HUES48 (cell line): ENCODE measurements at regions not wholly inside any gene's neighbourhood (a gene's known extent, or its start where the extent isn't known, plus 50 kb on each side); places are given as distances from the start of the nearest gene placed in this dataset.

Experiments
- H3K27ac ChIP-seq: one replicate; pipeline ENCODE4 v1.7.0; 2013; ENCODE audit warnings: low read depth, low read length, inconsistent platforms
- H3K27me3 ChIP-seq: 2 replicates; pipeline ENCODE4 v1.6.1; 2013; ENCODE audit warnings: mild to moderate bottlenecking, low read length; ENCODE audit not compliant: control insufficient read depth, insufficient read depth
- H3K36me3 ChIP-seq: 2 replicates; pipeline ENCODE4 v1.6.1; 2013; ENCODE audit warnings: low read length; ENCODE audit not compliant: control insufficient read depth, insufficient read depth
- H3K4me1 ChIP-seq: 2 replicates; pipeline ENCODE4 v1.6.1; 2013; ENCODE audit warnings: mild to moderate bottlenecking, low read length; ENCODE audit not compliant: control insufficient read depth, insufficient read depth
- H3K4me3 ChIP-seq: 2 replicates; pipeline ENCODE4 v1.5.1; 2013; ENCODE audit warnings: mild to moderate bottlenecking, low read depth, low read length
- H3K9ac ChIP-seq: 2 replicates; pipeline ENCODE4 v1.6.1; 2013; ENCODE audit warnings: mild to moderate bottlenecking, low read depth, low read length, moderate library complexity
- H3K9me3 ChIP-seq: 2 replicates; pipeline ENCODE4 v1.6.1; 2013; ENCODE audit warnings: low read length; ENCODE audit not compliant: control insufficient read depth, insufficient read depth

DNA sequence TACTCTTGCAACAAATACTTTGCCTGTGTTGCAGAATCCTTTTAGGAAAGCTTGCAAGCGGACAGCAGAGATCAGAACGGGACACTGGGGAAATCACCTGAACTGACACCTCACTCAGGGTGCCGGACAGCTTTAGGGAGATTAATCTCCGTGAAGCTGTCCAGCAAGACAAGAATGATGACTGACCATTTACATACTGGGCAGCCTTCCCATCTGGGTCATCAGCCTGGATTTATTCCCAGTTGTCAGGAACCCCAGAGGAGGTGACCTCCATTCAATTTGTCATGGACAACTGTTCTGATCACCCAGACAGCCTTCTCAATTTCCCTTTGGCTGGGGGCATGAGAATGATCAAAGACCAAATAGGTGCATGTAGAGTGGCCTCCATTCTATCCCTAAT lies 93.0 kb upstream of the EGFL6 start:
- H3K36me3 ChIP-seq: no peaks in the 10 kb centered on the region
- H3K4me1 ChIP-seq: no peaks in the 10 kb centered on the region
- H3K27me3 ChIP-seq: no peaks in the 10 kb centered on the region
- H3K27ac ChIP-seq: no peak overlapping the region
- no peaks in the 10 kb centered on the region for H3K9me3 ChIP-seq
- no peak overlapping the region for H3K9ac ChIP-seq
- no peak overlapping the region for H3K4me3 ChIP-seq

DNA sequence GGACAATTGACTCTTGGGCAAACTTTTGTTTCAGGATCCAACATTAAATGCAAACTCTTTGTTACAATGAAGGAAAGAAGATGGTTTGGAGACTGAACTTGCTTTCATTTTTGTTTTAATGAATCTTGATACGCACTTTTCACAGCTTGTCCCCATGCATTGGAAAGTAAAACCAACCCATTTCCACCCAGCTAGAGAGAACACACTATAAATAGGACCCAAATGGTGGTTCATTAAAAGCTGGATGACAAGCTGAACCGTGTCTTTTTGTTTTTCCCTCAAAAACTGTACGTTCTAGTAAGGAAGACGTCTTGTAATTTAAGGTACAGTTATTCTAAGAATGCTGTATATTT lies 95.3 kb upstream of the EGFL6 start:
- H3K36me3 ChIP-seq: no peaks in the 10 kb centered on the region
- no peak overlapping the region for H3K4me3 ChIP-seq
- 0 out of 2 replicates have a peak, but pooled peaks cover 4% of the 10 kb centered on the region for H3K4me1 ChIP-seq
- no peaks in the 10 kb centered on the region for H3K9me3 ChIP-seq
- H3K27ac ChIP-seq: no peak overlapping the region
- H3K9ac ChIP-seq: no peak overlapping the region
- H3K27me3 ChIP-seq: no peaks in the 10 kb centered on the region

DNA sequence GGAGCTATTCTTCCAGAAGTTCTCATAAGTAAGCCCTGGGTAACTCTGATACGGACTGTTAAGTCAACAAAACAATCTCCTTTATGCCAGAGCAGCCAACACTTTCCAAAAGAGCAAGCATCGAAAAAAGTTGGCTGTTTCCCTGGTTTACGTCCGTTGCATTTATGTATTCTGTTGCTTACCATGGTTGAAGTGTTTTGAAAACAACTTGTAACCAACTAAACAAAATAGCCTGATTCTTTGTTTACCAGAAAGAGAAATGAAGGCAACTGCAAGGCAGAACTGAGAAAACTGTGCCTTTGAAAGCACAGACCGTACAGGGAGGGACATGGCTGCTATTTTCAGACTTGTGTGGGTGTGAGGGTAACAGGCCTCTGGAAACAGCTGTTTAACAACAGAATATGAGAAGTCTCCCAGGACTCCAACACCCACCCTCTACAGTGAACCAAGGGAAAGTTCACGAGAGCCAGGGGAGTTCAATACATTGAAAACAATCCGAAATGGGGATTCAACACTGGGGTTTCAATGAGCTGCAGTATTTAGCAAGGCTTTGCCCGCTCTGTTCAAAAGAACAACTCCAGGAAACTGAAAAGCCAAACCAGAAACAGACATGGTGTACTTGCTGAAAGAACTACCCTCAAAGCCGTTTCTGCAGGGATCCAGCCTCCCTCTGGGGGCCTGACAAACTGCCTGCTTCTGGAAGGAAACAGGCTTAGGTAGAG lies 95.8 kb upstream of the EGFL6 start:
- 0 out of 2 replicates have a peak, but pooled peaks cover 4% of the 10 kb centered on the region for H3K4me1 ChIP-seq
- H3K9ac ChIP-seq: no peak overlapping the region
- H3K36me3 ChIP-seq: no peaks in the 10 kb centered on the region
- no peaks in the 10 kb centered on the region for H3K9me3 ChIP-seq
- no peak overlapping the region for H3K4me3 ChIP-seq
- no peaks in the 10 kb centered on the region; the same call in 1 of the 2 replicates for H3K27me3 ChIP-seq
- H3K27ac ChIP-seq: no peak overlapping the region

DNA sequence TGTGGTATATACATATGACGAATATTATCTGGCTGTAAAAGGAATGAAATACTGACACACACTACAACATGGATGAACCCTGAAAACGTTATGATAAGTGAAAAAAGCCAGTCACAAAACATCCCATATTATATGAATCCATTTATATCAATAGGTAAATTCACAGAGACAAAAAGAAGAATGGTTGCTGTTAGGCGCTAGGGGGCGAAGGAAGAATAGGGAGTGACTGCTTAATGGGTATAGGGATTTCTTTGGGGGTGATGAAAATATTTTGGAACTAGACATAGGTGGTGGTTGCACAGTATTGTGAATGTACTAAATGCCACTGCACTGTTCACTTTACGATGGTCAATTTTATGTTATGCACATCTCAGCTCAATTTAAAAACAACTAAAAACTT lies 96.4 kb upstream of the EGFL6 start:
- no peaks in the 10 kb centered on the region; the same call in 1 of the 2 replicates for H3K27me3 ChIP-seq
- H3K4me1 ChIP-seq: 0 out of 2 replicates have a peak, but pooled peaks cover 4% of the 10 kb centered on the region
- no peak overlapping the region for H3K9ac ChIP-seq
- H3K27ac ChIP-seq: no peak overlapping the region
- H3K9me3 ChIP-seq: no peaks in the 10 kb centered on the region
- H3K36me3 ChIP-seq: no peaks in the 10 kb centered on the region
- H3K4me3 ChIP-seq: no peak overlapping the region

DNA sequence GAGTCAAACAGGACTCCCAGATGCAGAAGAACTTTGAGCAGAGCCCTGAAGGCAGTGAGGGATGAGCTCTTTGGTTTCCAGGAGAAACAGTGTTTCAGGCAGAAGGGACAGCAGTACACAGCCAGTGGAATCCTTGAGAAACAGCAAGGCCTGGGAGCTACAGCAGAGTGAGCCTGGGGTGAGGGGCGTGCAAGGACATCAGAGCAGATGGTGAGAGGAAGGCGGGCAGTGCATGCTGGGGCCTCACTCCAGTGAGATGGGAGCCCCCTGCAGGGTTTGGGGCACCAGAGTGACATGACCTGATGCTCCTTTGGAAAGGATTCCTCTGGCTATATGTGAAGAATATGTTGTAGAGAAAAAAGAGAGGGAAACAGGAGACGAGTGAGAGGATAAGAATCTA lies 98.1 kb upstream of the EGFL6 start:
- Histone ChIP-seq H3K27ac (no peak overlapping the region), H3K9ac (no peak overlapping the region), H3K4me1 (0 out of 2 replicates have a peak, but pooled peaks cover 4% of the 10 kb centered on the region)

DNA sequence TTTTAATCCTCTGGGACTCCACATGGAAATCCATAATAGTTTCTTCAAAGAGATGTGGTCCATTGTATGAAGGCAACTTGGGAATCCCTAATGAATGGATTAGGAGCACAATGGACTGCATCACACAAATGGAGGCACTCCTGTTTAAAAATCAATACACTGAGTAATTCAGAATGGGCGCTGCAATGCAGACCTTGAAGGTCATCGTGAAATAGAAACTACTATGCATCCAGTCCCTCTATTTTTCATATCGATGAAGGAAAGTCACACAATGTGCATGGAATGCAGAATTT lies 98.8 kb upstream of the EGFL6 start:
- 0 out of 2 replicates have a peak, but pooled peaks cover 4% of the 10 kb centered on the region for H3K4me1 ChIP-seq
- H3K36me3 ChIP-seq: no peaks in the 10 kb centered on the region
- H3K27ac ChIP-seq: no peak overlapping the region
- no peak overlapping the region for H3K4me3 ChIP-seq
- H3K9ac ChIP-seq: no peak overlapping the region
- no peaks in the 10 kb centered on the region; the same call in 1 of the 2 replicates for H3K27me3 ChIP-seq
- H3K9me3 ChIP-seq: no peaks in the 10 kb centered on the region

More for the DNA sequence above, 98.1 kb upstream of the EGFL6 start:
- H3K27me3 ChIP-seq: no peaks in the 10 kb centered on the region; the same call in 1 of the 2 replicates
- no peaks in the 10 kb centered on the region for H3K9me3 ChIP-seq
- H3K36me3 ChIP-seq: no peaks in the 10 kb centered on the region
- no peak overlapping the region for H3K4me3 ChIP-seq

DNA sequence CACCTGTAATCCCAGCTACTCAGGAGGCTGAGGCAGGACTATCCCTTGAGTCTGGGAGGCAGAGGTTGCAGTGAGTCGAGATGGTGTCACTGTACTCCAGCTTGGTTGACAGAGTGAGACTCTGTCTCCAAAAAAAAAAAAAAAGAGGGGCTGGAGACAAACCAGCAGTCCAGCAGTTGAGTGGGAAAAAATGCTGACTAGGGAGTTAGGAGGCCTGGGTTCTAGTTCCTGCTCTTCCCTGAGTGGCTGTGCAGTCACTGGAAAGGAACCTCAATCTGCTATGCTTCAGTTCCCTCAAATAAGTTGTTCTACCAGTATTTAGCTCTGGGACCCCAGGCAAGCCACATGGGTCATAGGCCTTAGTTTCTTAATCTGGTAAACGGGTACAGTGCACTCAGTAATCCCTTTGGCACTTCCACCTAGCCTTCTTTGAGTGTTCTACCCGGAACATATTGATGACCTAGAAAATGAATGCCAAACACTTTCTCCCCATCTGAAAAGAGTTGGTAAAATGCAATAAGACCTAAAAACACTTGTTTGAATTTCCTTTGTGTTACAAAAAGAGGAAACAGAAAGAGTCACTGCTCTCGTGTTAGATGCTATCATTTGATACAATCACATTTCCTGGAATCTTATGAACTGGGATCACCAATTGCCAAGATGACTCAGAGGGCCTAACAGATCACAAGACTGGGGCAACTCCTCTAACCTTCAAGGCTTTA lies 99.3 kb upstream of the EGFL6 start:
- Histone ChIP-seq H3K9ac (no peak overlapping the region), H3K27ac (no peak overlapping the region), H3K36me3 (no peaks in the 10 kb centered on the region), H3K9me3 (no peaks in the 10 kb centered on the region), H3K4me1 (0 out of 2 replicates have a peak, but pooled peaks cover 4% of the 10 kb centered on the region), H3K27me3 (no peaks in the 10 kb centered on the region; the same call in 1 of the 2 replicates), H3K4me3 (no peak overlapping the region)

DNA sequence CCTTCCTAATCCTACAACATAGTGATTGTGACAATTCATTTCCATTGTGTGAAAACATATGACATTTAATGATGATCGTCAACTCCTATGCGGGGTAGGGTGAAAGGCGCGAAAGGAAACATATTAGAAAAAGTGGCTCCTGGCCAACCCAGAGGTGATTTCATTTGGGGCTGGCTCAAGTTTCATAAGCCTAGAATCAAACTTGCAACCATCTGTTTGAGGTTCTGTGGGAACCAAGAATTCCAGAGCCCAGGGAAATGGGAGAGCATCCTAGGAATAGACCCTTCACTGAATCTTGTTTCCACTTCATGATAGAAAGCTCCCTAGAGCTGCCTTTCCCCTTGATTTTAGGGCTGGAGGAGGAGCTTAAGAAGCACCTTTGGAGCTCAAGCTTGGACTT lies 101.3 kb upstream of the EGFL6 start:
- H3K27ac ChIP-seq: no peak overlapping the region
- H3K4me1 ChIP-seq: 0 out of 2 replicates have a peak, but pooled peaks cover 4% of the 10 kb centered on the region
- no peak overlapping the region for H3K9ac ChIP-seq
- no peaks in the 10 kb centered on the region; the same call in 1 of the 2 replicates for H3K27me3 ChIP-seq
- H3K4me3 ChIP-seq: no peak overlapping the region
- no peaks in the 10 kb centered on the region for H3K36me3 ChIP-seq
- peaks cover under 1% of the 10 kb centered on the region; the same call in 1 of the 2 replicates for H3K9me3 ChIP-seq

DNA sequence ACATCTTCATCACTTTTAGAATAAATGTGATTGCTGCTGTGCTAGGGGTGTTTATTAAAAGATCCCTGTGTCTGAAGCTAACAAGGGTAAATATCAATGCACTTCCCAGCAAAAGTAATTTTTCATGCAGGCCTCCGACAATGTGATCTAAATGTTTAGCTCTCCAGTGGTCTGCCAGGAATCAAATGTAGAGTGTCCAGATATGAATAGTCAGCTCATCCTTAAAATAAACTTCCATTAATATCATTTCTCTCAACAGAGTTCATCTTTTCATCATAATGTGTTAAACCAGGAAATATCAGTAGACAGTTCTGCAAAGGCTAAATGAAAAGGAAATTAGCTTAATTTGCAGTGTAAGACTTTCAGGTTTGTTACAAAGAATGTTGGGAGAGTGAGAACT lies 102.2 kb upstream of the EGFL6 start:
- Histone ChIP-seq H3K36me3 (no peaks in the 10 kb centered on the region), H3K27ac (no peak overlapping the region), H3K9me3 (peaks cover 4% of the 10 kb centered on the region; the same call in 1 of the 2 replicates), H3K4me3 (no peak overlapping the region), H3K9ac (no peak overlapping the region), H3K4me1 (0 out of 2 replicates have a peak, but pooled peaks cover 4% of the 10 kb centered on the region), H3K27me3 (no peaks in the 10 kb centered on the region; the same call in 1 of the 2 replicates)

DNA sequence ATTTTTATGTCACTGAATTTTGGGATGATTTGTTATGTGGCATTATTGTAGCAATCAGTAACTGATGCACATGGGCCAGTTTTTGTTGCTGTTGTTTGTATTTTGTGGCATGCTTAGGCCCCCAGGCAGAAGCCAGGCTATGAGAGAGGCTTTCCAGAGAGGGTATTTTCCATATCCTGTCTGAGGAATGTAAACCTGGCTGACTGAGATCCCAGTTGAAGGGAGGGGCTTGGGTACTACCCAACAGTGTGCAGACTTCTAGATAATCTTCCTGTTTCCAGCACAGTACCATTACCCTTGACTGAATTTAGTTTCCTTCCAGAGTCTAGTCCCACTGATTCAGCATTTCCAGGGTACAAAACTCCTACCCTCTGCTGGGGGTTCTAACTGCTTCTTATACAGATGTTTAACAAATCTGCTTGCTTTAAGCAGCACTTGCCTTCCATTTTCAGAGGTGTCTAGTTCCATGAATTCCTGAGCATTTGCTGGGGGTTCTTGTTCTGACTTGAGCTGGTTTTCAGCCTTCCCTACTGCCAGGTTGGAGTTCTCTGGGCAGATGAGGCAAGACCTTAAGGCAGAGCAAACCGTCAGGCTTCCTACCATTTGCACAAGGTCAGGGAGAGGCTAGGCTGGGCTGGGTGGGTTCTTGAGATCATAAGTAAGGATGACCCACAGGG lies 104.7 kb upstream of the EGFL6 start:
- H3K9ac ChIP-seq: no peak overlapping the region
- no peaks in the 10 kb centered on the region; the same call in 1 of the 2 replicates for H3K27me3 ChIP-seq
- H3K27ac ChIP-seq: no peak overlapping the region
- H3K9me3 ChIP-seq: peaks cover 4% of the 10 kb centered on the region; the same call in 1 of the 2 replicates
- H3K36me3 ChIP-seq: no peaks in the 10 kb centered on the region
- no peaks in the 10 kb centered on the region for H3K4me1 ChIP-seq
- no peak overlapping the region for H3K4me3 ChIP-seq
